ENCODE measurements at regions not wholly inside any gene's neighbourhood (a gene's known extent, or its start where the extent isn't known, plus 50 kb on each side); places are given as distances from the start of the nearest gene placed in this dataset.

DNA sequence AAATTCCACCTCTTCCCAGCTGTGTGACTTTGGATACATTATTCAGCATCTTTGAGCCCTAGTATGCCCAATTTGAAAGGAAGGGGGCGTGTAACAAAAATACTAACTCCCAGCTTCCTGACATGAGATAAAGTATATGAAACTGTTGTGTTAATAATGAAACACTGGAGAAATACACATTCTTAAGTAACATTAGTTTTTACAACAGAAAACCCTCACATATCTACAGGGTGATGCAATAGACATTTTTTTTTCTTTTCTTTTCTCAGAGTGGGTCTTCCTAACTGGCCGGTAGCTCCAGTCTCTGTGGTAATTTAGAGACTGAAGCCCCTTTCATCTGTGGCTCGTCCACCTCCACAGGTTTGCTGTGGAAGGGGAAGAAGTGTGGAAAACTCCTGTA is 79.5 kb downstream of the CD83 start:
- TF ChIP-seq ZNF8 (CRISPR knock-in tag; IDR thresholded peaks at IDR 0.05) (no peak), ZFP3 (CRISPR knock-in tag; IDR thresholded peaks at IDR 0.05) (no peak), ESRRG (CRISPR knock-in tag; IDR thresholded peaks at IDR 0.05) (no peak)
